Osteocyte (in vitro differentiated cells): ENCODE measurements at regions not wholly inside any gene's neighbourhood (a gene's known extent, or its start where the extent isn't known, plus 50 kb on each side); places are given as distances from the start of the nearest gene placed in this dataset.

Source experiments
- DNase-seq: peaks from one replicate; pipeline ENCODE4 v3.0.0; 2021; ENCODE audit warnings: mixed read lengths; ENCODE audit not compliant: unreplicated experiment; ENCODE audit errors: extremely low spot score
- H3K27ac Mint-ChIP-seq: one replicate; pipeline ENCODE4 v1.8.0; 2021; ENCODE audit warnings: mild to moderate bottlenecking, mixed read lengths; ENCODE audit not compliant: unreplicated experiment
- H3K27me3 Mint-ChIP-seq: one replicate; pipeline ENCODE4 v1.8.0; 2021; ENCODE audit warnings: mixed read lengths; ENCODE audit not compliant: unreplicated experiment
- H3K36me3 Mint-ChIP-seq: one replicate; pipeline ENCODE4 v1.8.0; 2021; ENCODE audit warnings: mixed read lengths; ENCODE audit not compliant: unreplicated experiment
- H3K4me1 Mint-ChIP-seq: one replicate; pipeline ENCODE4 v1.8.0; 2021; ENCODE audit warnings: mixed read lengths; ENCODE audit not compliant: unreplicated experiment
- H3K4me3 Mint-ChIP-seq: one replicate; pipeline ENCODE4 v1.8.0; 2021; ENCODE audit warnings: mild to moderate bottlenecking, moderate library complexity, mixed read lengths; ENCODE audit not compliant: unreplicated experiment
- H3K9me3 Mint-ChIP-seq: one replicate; pipeline ENCODE4 v1.8.0; 2021; ENCODE audit warnings: mixed read lengths; ENCODE audit not compliant: unreplicated experiment
- CTCF ChIP-seq: fragments of 200-600 bp; sonication (generic); IDR thresholded peaks from 2 replicates; pipeline ENCODE4 v1.5.0; 2021; ENCODE audit warnings: antibody characterized with exemption, mild to moderate bottlenecking, moderate library complexity

GRCh38 chr11:81839016-81839415, 894.6 kb downstream of the FAM181B start:
- H3K36me3 Mint-ChIP-seq, result no peaks in the 10 kb centered on the region
- peaks cover 14% of the 10 kb centered on the region for H3K27me3 Mint-ChIP-seq
- no peak overlapping the region for H3K27ac Mint-ChIP-seq
- no peak overlapping the region for H3K4me3 Mint-ChIP-seq
- H3K9me3 Mint-ChIP-seq, result peaks cover 9% of the 10 kb centered on the region
- DNase-seq, result no peak
- no peaks in the 10 kb centered on the region for H3K4me1 Mint-ChIP-seq
- TF ChIP-seq CTCF, result no peak

GRCh38 chr11:81829976-81830375, 903.7 kb downstream of the FAM181B start:
- TF ChIP-seq CTCF, result no peak
- no peak for DNase-seq
- no peak overlapping the region for H3K4me3 Mint-ChIP-seq

GRCh38 chr11:81825346-81825745, 908.3 kb downstream of the FAM181B start:
- Mint-ChIP-seq H3K4me3 (no peak overlapping the region), H3K4me1 (no peaks in the 10 kb centered on the region), H3K27me3 (peaks cover 34% of the 10 kb centered on the region), H3K9me3 (no peaks in the 10 kb centered on the region), H3K27ac (no peak overlapping the region), H3K36me3 (no peaks in the 10 kb centered on the region)
- no peak for DNase-seq
- TF ChIP-seq CTCF, result no peak

More at GRCh38 chr11:81829976-81830375, 903.7 kb downstream of the FAM181B start:
- Mint-ChIP-seq H3K27me3 (peaks cover 12% of the 10 kb centered on the region), H3K4me1 (no peaks in the 10 kb centered on the region), H3K27ac (no peak overlapping the region), H3K9me3 (peaks cover 27% of the 10 kb centered on the region), H3K36me3 (no peaks in the 10 kb centered on the region)

GRCh38 chr11:81819462-81819861, 914.2 kb downstream of the FAM181B start:
- no peaks in the 10 kb centered on the region for H3K9me3 Mint-ChIP-seq
- H3K36me3 Mint-ChIP-seq, result no peaks in the 10 kb centered on the region
- no peak overlapping the region for H3K27ac Mint-ChIP-seq
- TF ChIP-seq CTCF, result no peak
- no peak for DNase-seq
- H3K4me3 Mint-ChIP-seq, result no peak overlapping the region
- H3K27me3 Mint-ChIP-seq, result peaks cover 25% of the 10 kb centered on the region
- H3K4me1 Mint-ChIP-seq, result no peaks in the 10 kb centered on the region

- Mint-ChIP-seq H3K4me3 (no peak overlapping the region), H3K9me3 (peaks cover 5% of the 10 kb centered on the region), H3K4me1 (peaks cover 7% of the 10 kb centered on the region), H3K27me3 (no peaks in the 10 kb centered on the region), H3K36me3 (no peaks in the 10 kb centered on the region), H3K27ac (no peak overlapping the region)
- DNase-seq, result no peak
- TF ChIP-seq CTCF, result no peak
Observed at GRCh38 chr11:81804858-81805257, 928.8 kb downstream of the FAM181B start.
